C4-2B (cell line): ENCODE measurements at regions not wholly inside any gene's neighbourhood (a gene's known extent, or its start where the extent isn't known, plus 50 kb on each side); places are given as distances from the start of the nearest gene placed in this dataset.

Experiments
- ZFX ChIP-seq: fragments of 450-650 bp; IDR thresholded peaks from 2 replicates; pipeline ENCODE4 v1.6.1; 2017
- TF ChIP-seq, protein P1 (sequence below): fragments of 450-650 bp; conservative IDR thresholded peaks from 2 replicates; pipeline ENCODE4 v1.5.1; 2017; ENCODE audit warnings: mild to moderate bottlenecking

DNA sequence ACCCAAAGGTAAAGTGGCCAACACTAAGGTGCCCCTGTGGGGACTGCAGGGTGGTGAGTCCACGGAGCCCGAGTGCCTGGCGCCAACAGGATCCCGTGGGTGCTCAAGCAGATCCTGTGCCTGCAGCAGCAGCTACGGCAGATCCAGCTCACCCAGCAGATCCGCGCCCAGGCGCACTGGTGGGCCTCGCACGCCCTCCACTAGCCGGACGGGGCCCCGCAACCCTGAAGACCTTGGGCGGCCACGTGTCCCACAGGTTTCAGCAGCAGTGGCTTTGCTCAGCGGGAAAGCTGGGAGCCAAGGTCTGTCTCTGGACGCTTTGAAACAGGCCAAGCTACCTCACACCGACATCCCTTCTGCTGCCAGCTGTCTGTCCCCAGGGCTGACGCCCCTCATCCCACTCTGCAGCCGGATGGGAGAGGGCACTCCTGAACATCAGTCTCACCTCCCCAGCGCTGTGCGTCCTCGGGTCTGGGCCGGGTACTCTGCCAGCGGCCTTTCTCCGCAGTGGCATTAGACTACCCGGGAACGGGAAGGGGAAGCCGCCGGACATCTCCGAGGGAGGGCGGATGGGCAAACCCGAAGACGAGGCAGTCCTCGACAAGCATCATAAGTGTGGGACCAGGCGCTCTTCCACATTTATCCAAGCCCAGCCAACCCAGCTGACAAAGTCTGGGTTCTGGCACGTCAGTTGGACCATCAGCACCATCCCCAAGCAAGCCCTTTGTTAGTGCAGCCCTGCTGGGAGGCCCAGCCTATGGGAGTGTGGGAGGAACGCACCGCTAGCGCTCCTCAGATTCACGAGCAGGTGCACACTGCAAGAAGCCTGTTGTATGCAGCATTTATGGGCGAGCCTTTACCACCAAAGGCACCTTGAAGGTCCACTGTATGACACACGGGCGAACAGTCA, 212.6 kb upstream of the UBE2E2 start:
- TF ChIP-seq, protein P1, sequence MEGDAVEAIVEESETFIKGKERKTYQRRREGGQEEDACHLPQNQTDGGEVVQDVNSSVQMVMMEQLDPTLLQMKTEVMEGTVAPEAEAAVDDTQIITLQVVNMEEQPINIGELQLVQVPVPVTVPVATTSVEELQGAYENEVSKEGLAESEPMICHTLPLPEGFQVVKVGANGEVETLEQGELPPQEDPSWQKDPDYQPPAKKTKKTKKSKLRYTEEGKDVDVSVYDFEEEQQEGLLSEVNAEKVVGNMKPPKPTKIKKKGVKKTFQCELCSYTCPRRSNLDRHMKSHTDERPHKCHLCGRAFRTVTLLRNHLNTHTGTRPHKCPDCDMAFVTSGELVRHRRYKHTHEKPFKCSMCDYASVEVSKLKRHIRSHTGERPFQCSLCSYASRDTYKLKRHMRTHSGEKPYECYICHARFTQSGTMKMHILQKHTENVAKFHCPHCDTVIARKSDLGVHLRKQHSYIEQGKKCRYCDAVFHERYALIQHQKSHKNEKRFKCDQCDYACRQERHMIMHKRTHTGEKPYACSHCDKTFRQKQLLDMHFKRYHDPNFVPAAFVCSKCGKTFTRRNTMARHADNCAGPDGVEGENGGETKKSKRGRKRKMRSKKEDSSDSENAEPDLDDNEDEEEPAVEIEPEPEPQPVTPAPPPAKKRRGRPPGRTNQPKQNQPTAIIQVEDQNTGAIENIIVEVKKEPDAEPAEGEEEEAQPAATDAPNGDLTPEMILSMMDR: no peak
- no peak for TF ChIP-seq ZFX
